Head of caudate nucleus (tissue), 42 donors: ENCODE measurements at regions not wholly inside any gene's neighbourhood (a gene's known extent, or its start where the extent isn't known, plus 50 kb on each side); places are given as distances from the start of the nearest gene placed in this dataset.

Source experiments
- DNase-seq, 42 donors: peaks; one replicate each; pipeline versions ENCODE4 v3.0.0 to v3.0.0-alpha.2; 2020 to 2021; ENCODE audit warnings: mixed read lengths in 7 of 42
- intact Hi-C: fragments of 100-400 bp; cut with DNase I; formaldehyde crosslinking; loops from one replicate; pipeline ENCODE4 v1.15.0; 2022

DNA sequence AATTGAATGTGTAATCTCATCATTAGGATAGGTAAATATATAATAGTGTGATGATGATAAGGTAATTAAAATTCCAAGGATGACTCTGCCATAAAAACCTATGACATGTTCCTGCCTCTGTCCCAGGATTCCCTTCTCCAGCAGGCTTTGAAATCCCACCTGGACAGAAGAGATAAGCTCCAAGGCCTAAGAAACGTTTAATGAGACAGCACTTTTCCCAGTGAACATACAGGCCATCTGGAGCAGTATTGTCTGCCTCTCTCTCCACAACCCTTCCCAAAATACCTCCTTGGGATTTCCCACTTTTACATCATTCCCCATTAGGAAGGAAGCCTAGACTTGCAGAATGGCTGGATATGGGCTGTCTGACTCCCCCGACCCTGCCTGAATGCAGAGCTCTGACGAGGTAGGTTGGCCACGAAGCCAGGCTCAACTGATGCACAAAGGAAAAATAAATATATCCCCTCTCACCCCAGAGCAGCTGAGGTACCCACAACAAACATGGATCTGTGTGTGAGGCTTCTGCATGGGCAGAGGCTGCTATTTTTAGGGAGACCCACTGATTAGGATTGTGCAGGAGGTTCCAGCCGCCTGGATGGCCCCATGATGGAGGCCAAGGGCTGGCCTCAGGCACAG, 71.0 kb downstream of the TMPRSS5 start:
- no peak for DNase-seq
- intact Hi-C loops, result no loop called here

- DNase-seq, result no peak
- intact Hi-C loops, result no loop called here
Observed at GRCh38 chr11:113632981-113633380, 73.1 kb downstream of the TMPRSS5 start.

DNA sequence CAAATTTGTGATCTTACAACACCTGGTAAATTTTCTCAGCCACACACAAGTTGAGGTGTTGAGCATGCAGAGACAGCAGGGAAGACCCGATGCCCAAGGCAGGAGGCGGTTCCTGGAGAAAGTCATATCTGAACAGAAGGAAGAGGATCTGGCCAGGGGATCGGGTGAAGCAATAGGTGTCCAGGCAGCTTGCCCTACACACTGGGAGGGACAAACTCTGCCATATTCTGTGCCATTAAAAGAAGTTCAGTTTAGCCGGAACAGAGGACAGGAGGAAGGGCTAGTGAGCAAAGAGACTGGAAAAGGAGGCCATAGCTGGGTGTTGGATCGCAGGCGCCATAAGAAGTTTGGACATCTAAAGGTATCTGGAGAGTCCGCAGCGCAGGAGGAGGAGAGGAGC, 76.5 kb downstream of the TMPRSS5 start:
- intact Hi-C loops, result no loop called here
- DNase-seq, result no peak

DNA sequence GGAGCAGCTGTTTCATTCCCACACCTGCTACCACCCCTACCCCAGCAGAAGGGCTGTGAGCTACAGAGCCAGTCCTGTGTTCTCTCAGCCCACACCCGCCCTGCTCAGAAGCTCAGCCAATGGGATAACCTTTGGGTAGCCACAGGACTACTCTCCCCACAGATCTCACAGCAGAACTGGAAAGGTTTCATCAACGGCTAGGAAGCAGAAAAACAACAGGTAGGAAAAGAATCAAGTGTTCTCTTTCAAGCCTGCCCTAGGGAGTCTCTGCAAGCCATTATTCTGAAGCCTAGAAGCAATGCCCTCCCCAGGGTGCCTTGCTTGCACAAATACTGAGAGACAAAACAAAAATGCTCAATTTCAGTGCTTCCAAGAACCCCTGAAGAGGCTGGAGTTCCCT, 77.2 kb downstream of the TMPRSS5 start:
- no peak for DNase-seq
- intact Hi-C loops, result no loop called here

DNA sequence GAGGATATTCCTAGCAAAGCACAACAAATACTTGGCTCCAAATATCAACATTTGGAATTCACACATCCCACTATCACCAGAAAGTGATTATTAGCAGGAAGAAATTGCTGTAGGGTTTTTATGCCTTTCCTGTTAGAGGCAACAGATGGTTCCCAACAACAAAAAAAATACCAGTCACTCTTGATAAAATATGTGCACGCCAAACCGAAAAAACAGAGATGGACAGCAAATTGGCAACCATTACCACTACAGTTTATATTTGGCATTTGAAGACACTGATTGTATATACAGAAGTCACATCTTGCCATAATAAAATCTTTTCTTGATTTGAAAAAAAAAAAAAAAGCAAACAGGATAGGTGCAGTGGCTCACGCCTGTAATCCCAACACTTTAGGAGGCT, 78.2 kb downstream of the TMPRSS5 start:
- DNase-seq, result no peak
- intact Hi-C loops, result no loop called here

DNA sequence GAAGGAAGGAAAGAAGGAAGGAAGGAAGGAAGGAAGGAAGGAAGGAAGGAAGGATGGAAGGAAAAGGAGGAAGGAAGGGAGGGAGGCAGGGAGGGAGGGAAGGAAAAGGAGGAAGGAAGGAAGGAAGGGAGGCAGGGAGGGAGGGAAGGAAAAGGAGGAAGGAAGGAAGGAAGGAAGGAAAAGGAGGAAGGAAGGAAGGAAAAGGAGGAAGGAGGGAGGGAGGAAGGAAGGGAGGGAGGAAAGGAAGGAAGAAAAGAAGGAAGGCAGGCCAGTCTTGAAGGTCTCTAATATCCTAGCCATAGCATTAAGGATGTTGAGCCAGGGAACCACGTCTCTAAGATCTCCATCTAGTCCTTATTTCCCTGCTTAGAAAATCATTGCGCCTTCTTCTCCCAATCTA, 78.8 kb downstream of the TMPRSS5 start:
- intact Hi-C loops, result no loop called here
- no peak for DNase-seq

- intact Hi-C loops, result no loop called here
Observed at GRCh38 chr11:113626736-113627135, 79.4 kb downstream of the TMPRSS5 start.

DNA sequence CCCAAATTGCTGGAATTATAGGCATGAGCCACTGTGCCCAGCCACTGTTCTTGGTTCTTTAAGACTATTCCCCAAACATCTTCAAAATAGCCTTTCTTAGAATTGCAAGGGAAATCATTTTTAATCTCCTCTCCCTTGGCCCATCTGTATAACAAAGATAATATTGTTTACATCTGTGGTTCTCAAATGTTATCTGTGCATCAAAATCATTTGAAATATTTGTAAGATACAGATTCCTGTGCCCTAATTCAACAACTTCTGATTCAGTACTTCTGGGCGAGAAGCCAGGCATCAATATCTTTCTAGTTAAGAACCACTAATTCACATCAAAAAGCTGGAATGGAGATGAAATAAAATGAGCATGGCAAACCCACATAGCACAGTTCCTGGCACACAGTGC, 83.0 kb downstream of the TMPRSS5 start:
- DNase-seq, result no peak
- intact Hi-C loops, result no loop called here

More at GRCh38 chr11:113626736-113627135, 79.4 kb downstream of the TMPRSS5 start:
- DNase-seq, result no peak

- intact Hi-C loops, result no loop called here
- no peak for DNase-seq
Observed at GRCh38 chr11:113618360-113618759, 87.7 kb downstream of the TMPRSS5 start.

- intact Hi-C loops, result no loop called here
- no peak for DNase-seq
Observed at GRCh38 chr11:113615773-113616172, 90.3 kb downstream of the TMPRSS5 start.

- no peak for DNase-seq
- intact Hi-C loops, result no loop called here
Observed at GRCh38 chr11:113615098-113615497, 91.0 kb downstream of the TMPRSS5 start.

GRCh38 chr11:113614097-113614496, 92.0 kb downstream of the TMPRSS5 start:
- no peak for DNase-seq
- intact Hi-C loops, result no loop called here

- DNase-seq, result no peak
- intact Hi-C loops, result no loop called here
Observed at GRCh38 chr11:113613619-113614018, 92.5 kb downstream of the TMPRSS5 start.

- no peak for DNase-seq
- intact Hi-C loops, result no loop called here
Observed at GRCh38 chr11:113604186-113604585, 101.9 kb downstream of the TMPRSS5 start.

DNA sequence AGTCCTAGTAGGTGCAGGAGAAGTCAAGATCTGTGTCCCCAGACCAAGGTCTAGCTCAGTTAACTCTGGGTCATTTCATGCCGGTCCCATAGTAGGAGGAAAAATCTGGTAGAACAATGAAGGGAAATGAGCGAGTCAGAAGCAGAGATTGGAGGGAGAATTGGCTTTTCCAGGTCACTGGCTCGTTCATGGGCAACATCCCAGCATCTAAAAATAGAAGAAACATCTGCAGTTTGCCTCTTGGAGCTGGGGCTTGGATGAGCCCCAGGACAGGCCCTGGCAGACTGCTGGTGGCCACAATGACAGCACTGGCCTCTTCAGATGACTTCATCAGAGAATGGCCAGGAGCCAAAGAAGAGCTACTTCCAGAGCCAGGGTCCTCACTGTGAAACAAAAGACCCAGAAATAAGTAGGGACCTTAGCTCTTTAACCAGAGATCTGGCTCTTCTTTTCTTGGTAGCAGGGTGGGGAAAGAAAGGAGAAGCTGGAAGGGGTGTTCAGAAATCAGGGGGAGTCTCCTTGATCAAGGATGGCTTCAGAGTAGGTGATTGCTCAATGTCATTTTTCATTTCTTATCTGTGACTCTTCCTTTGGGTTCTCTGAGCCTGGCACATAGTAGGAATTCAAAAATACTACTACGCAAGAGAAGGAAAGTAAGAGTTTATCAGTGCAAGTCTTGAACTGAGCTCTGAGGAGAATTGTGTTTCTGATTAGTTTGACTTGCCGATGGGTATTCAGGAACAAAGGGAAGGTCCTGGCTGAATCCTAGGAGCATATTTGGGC, 102.6 kb downstream of the TMPRSS5 start:
- peak; percentile 33 to 88 (median 70) for DNase-seq
- intact Hi-C loops, result no loop called here

GRCh38 chr11:113602483-113602882, 103.6 kb downstream of the TMPRSS5 start:
- DNase-seq, result no peak
- intact Hi-C loops, result no loop called here

- peak in 27 of 42 donors; percentile 11 to 76 (median 35) for DNase-seq
- intact Hi-C loops, result no loop called here
Observed at GRCh38 chr11:113596658-113597057, 109.5 kb downstream of the TMPRSS5 start.

DNA sequence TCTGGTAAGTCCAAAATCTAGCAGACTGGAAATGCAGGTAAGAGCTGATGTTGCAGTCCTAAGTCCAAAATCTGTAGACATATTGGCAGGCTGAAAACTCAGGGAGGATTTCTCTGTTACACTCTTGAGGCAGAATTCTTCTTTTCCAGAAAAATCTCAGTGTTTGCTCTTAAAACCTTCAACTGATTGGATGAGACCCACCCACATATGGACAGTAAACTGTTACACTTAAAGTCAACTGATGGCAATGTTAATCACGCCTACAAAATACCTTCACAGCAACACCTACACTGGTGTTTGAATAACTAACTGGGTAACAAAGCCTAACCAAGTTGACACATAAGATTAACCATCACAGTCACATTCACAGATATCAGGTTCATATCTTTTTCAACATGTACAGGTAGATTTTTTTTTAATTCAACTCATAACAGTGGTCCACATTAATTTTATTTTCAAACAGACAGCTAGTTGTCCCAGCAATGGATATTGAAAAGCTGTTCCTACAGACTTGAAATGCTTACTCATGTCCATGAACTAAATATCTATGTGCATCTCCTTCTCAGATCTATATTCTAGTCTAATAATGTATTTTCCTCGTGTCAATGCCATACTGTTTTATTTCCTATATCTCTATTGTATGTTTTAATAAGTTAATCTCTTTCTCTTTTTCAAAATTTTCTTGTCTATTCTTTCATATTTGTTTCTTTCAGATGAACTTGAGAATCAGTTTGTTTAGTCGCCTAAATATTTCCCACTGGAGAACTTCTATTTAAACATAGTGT, 110.1 kb downstream of the TMPRSS5 start:
- no peak for DNase-seq
- intact Hi-C loops, result no loop called here

- peak in 10 of 42 donors; percentile 6 to 45 (median 27) for DNase-seq
- intact Hi-C loops, result no loop called here
Observed at GRCh38 chr11:113593698-113594308, 112.3 kb downstream of the TMPRSS5 start.

- DNase-seq, result no peak
- intact Hi-C loops, result no loop called here
Observed at GRCh38 chr11:113591117-113591516, 115.0 kb downstream of the TMPRSS5 start.
